Karpas-422 (cell line): ENCODE measurements at regions not wholly inside any gene's neighbourhood (a gene's known extent, or its start where the extent isn't known, plus 50 kb on each side); places are given as distances from the start of the nearest gene placed in this dataset.

Source experiments
- DNase-seq: peaks from one replicate; pipeline ENCODE4 v3.0.0-alpha.2; 2015
- H2AFZ ChIP-seq: fragments of 200-600 bp; sonication (generic); 2 replicates; pipeline ENCODE4 v1.6.1; 2014; ENCODE audit warnings: antibody characterized with exemption, low read length, mixed read lengths
- H3K27ac ChIP-seq: fragments of 200-600 bp; sonication (generic); 2 replicates; pipeline ENCODE4 v1.5.1; 2014; ENCODE audit warnings: mild to moderate bottlenecking, low read length, moderate library complexity
- H3K27me3 ChIP-seq: fragments of 200-600 bp; sonication (generic); 2 replicates; pipeline ENCODE4 v1.6.1; 2014; ENCODE audit warnings: low read length, mixed read lengths
- H3K36me3 ChIP-seq: fragments of 200-600 bp; sonication (generic); 2 replicates; pipeline ENCODE4 v1.6.1; 2014; ENCODE audit warnings: low read length, mixed read lengths; ENCODE audit not compliant: insufficient read depth
- H3K4me1 ChIP-seq: fragments of 200-600 bp; sonication (generic); 2 replicates; pipeline ENCODE4 v1.6.1; 2014; ENCODE audit warnings: mild to moderate bottlenecking, low read length, mixed read lengths
- H3K4me2 ChIP-seq: fragments of 200-600 bp; sonication (generic); 2 replicates; pipeline ENCODE4 v1.6.1; 2014; ENCODE audit warnings: low read length, low read depth, mild to moderate bottlenecking; ENCODE audit not compliant: poor library complexity, severe bottlenecking
- H3K4me3 ChIP-seq: fragments of 200-600 bp; sonication (generic); 2 replicates; pipeline ENCODE4 v1.5.1; 2014; ENCODE audit warnings: mild to moderate bottlenecking, antibody characterized with exemption, low read length, mixed read lengths
- H3K79me2 ChIP-seq: fragments of 200-600 bp; sonication (generic); 2 replicates; pipeline ENCODE4 v1.6.1; 2014; ENCODE audit warnings: mild to moderate bottlenecking, low read length, mixed read lengths
- H3K9ac ChIP-seq: fragments of 200-600 bp; sonication (generic); 2 replicates; pipeline ENCODE4 v1.6.0; 2014; ENCODE audit warnings: low read length
- H3K9me2 ChIP-seq: fragments of 200-600 bp; sonication (generic), shearing (Covaris generic); replicated peaks from 2 replicates; pipeline ENCODE4 v1.6.0; 2014; ENCODE audit warnings: mild to moderate bottlenecking, low read length, moderate library complexity; ENCODE audit not compliant: insufficient read depth
- H3K9me3 ChIP-seq: fragments of 300-700, 200-600 bp; sonication (generic); 2 replicates; pipeline ENCODE4 v1.6.1; 2014; ENCODE audit warnings: low read length, mixed read lengths
- H4K20me1 ChIP-seq: fragments of 200-600 bp; sonication (generic); 2 replicates; pipeline ENCODE4 v1.6.1; 2014; ENCODE audit warnings: mild to moderate bottlenecking, antibody characterized with exemption, low read length, low read depth; ENCODE audit not compliant: insufficient read depth

DNA sequence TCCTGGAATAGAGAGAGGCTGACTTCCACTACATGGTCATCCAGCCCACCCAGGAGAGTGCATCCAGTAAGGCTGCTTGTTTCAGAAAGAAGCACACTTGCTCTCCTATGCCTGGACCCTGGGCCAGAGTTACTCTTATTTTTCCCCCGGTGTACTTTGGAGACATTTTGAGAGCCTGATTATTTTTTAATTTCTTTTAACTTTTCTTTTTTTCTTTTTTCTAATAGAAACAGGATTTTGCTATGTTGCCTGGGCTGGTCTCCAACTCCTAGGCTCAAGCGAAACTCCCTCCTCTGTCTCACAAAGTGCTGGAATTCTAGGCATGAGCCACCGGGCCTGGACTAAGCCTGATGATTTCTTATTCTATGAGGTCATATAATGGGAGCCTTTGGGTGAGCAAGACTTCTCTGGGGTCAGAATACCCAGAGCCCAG lies 62.2 kb downstream of the RPL37A start:
- H3K4me2 ChIP-seq = no peak overlapping the region
- no peak overlapping the region for H3K9ac ChIP-seq
- no peaks in the 10 kb centered on the region for H4K20me1 ChIP-seq
- H3K9me2 ChIP-seq = no peaks in the 10 kb centered on the region
- H3K9me3 ChIP-seq = no peaks in the 10 kb centered on the region
- DNase-seq = no peak
- H2AFZ ChIP-seq = no peak overlapping the region
- H3K4me3 ChIP-seq = no peak overlapping the region
- H3K27ac ChIP-seq = no peak overlapping the region
- H3K27me3 ChIP-seq = no peaks in the 10 kb centered on the region
- H3K4me1 ChIP-seq = peaks cover 13% of the 10 kb centered on the region
- H3K79me2 ChIP-seq = no peaks in the 10 kb centered on the region
- no peaks in the 10 kb centered on the region for H3K36me3 ChIP-seq

DNA sequence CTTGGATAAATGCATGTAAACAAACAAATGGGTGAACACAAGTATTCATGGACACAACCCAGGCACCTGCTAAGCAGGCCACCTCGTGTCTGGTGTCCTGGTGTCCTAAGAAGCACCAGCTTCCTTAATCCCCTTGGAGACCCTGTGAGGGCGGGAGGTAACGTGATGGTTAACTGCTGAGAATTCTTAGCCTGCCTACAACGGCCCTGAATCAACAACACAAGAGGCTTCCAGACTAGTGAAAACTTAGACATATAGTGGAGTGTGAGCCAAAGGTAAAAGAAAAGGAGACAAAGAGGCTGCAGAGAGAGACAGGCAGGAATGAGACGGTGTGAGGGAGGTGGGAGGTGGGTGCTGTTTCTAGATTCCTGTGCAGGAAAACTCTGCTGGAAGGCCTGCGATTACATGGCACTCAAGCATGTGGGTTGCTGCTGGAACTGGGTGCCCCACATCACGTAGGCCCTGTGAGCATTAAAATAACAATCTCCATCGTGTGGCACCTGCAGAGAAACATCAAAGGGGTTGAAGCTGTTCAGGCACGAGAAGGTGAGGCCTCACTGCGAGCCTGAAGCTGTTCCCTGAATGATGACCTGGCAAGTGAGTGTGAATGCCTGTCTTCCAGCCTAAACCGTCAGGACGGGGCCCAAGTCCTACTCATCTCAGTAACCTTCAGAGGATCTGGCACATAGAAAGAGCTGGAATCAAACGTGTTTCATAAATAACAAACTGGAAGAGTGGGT lies 64.2 kb downstream of the RPL37A start:
- Histone ChIP-seq H3K27me3 (no peaks in the 10 kb centered on the region), H3K79me2 (no peaks in the 10 kb centered on the region), H3K9me2 (no peaks in the 10 kb centered on the region), H3K4me1 (peaks cover 5% of the 10 kb centered on the region), H3K27ac (no peak overlapping the region), H3K9ac (no peak overlapping the region), H3K9me3 (no peaks in the 10 kb centered on the region), H2AFZ (no peak overlapping the region), H3K36me3 (no peaks in the 10 kb centered on the region), H3K4me3 (no peak overlapping the region), H3K4me2 (no peak overlapping the region), H4K20me1 (no peaks in the 10 kb centered on the region)
- DNase-seq = no peak

DNA sequence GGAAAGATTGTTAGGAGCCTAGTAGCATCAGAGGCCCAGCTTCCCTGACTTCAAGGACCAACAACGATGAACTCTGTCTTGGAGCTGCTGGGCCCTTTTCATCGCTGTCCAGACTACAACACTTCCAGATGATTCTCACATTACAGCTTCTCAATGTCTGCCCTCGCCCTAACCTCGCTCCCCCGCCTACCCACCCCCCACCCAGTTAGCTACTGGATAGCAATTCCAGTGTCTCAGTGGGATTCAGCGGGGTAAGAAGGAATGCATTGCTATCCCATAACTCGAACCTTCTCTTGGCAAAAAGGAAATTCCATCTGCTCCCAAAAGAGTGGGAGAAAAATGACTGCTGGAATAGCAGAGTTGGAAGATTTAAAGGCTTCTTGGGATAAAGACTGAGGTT lies 65.0 kb downstream of the RPL37A start:
- H3K9ac ChIP-seq = no peak overlapping the region
- no peak overlapping the region for H3K4me2 ChIP-seq
- H3K27me3 ChIP-seq = no peaks in the 10 kb centered on the region
- H3K27ac ChIP-seq = no peak overlapping the region
- H3K9me3 ChIP-seq = no peaks in the 10 kb centered on the region
- H3K4me1 ChIP-seq = no peaks in the 10 kb centered on the region
- no peak for DNase-seq
- H3K4me3 ChIP-seq = no peak overlapping the region
- no peak overlapping the region for H2AFZ ChIP-seq
- no peaks in the 10 kb centered on the region for H3K9me2 ChIP-seq
- no peaks in the 10 kb centered on the region for H4K20me1 ChIP-seq
- no peaks in the 10 kb centered on the region for H3K79me2 ChIP-seq
- no peaks in the 10 kb centered on the region for H3K36me3 ChIP-seq

DNA sequence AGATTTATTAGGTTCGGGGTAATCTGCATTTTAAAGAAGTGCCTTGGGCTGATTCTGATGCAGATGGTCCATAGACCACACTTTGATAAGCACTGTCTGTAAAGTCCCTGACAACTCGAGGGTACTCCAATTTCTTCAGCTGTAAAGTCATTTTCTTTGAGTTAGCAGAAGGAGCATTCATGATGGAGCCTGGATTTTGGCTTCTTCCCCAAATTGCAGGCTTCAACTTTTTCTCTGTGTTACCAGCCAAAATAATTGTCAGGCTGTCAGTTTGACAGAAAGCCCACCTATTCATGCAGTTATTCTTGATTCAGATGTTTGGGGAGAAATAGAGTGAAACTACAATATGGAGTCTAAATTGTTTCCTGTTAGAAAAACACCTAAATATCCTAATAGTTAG lies 66.0 kb downstream of the RPL37A start:
- H3K27ac ChIP-seq = no peak overlapping the region
- no peak for DNase-seq
- H3K9me3 ChIP-seq = no peaks in the 10 kb centered on the region
- H2AFZ ChIP-seq = no peak overlapping the region
- H3K9ac ChIP-seq = no peak overlapping the region
- no peaks in the 10 kb centered on the region for H3K36me3 ChIP-seq
- no peaks in the 10 kb centered on the region for H3K79me2 ChIP-seq
- H4K20me1 ChIP-seq = no peaks in the 10 kb centered on the region
- H3K4me1 ChIP-seq = no peaks in the 10 kb centered on the region
- no peaks in the 10 kb centered on the region for H3K9me2 ChIP-seq
- H3K27me3 ChIP-seq = no peaks in the 10 kb centered on the region
- no peak overlapping the region for H3K4me2 ChIP-seq
- no peak overlapping the region for H3K4me3 ChIP-seq

DNA sequence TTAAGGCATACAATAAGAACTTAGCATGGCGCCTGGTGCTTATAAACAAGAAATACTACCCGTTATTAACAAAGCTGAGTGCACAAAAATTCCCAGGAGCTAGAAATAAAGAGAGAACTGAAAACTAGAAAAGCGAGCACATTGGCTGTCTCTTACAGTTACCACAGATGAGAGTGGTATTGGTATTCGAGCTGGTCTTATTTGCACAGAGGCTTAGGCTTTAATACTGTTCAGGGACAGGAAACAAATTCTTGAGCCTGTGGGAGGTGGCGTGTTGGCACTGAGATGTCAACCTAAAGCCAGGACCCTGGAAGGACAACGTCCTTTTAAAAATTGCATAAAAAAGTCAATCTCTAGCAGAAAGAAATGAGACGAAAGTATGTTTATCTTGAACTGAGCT lies 67.3 kb upstream of the IGFBP2 start:
- no peaks in the 10 kb centered on the region for H4K20me1 ChIP-seq
- H3K79me2 ChIP-seq = no peaks in the 10 kb centered on the region
- no peak overlapping the region for H3K4me3 ChIP-seq
- no peaks in the 10 kb centered on the region for H3K27me3 ChIP-seq
- H3K36me3 ChIP-seq = no peaks in the 10 kb centered on the region
- no peak overlapping the region for H2AFZ ChIP-seq
- no peaks in the 10 kb centered on the region for H3K9me3 ChIP-seq
- H3K27ac ChIP-seq = no peak overlapping the region
- DNase-seq = no peak
- H3K9ac ChIP-seq = no peak overlapping the region
- H3K4me1 ChIP-seq = no peaks in the 10 kb centered on the region
- H3K4me2 ChIP-seq = no peak overlapping the region
- H3K9me2 ChIP-seq = no peaks in the 10 kb centered on the region

DNA sequence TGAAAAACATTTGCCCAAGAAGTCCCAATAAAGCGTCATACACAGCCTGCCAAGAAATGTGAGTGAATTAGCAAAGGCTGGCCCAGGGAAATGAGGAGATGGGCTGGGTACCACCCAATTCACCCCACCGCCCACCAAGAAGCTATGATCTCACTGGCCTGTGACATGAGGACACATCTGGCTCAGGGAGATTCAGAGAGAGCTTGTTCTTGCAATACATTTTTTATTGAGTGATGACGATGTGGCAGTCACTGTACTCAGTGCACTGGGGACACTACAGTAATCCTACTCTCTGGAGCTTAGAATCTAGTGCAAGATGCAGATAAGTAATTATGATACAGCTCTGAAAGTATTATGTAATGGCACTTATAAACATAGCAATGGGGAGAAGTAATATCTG lies 64.6 kb upstream of the IGFBP2 start:
- no peak overlapping the region for H3K4me2 ChIP-seq
- H3K27me3 ChIP-seq = no peaks in the 10 kb centered on the region
- no peak overlapping the region for H3K27ac ChIP-seq
- DNase-seq = no peak
- H3K9ac ChIP-seq = no peak overlapping the region
- H4K20me1 ChIP-seq = no peaks in the 10 kb centered on the region
- no peak overlapping the region for H3K4me3 ChIP-seq
- H3K36me3 ChIP-seq = no peaks in the 10 kb centered on the region
- H2AFZ ChIP-seq = no peak overlapping the region
- H3K9me2 ChIP-seq = no peaks in the 10 kb centered on the region
- H3K4me1 ChIP-seq = no peaks in the 10 kb centered on the region
- H3K9me3 ChIP-seq = peaks cover 5% of the 10 kb centered on the region; the same call in 1 of the 2 replicates
- H3K79me2 ChIP-seq = no peaks in the 10 kb centered on the region

DNA sequence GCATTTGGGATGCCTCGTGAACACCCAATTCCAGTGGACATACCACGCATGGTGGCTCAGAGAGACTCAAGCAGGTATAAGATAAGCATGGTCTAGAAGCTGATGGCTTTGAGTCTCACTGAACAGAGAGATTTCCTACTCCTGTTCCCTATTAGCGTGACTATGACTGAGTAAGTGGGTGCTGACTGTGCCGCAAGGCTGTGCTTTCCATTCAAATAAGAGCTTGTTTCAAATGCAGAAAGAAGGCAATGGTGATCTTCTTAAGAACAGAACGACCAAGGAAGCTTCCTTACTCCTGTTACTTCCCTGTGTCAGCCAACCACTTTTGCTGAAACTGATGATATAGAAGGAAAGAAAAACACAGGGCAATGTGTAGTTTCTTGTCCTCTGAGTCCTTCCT lies 63.5 kb upstream of the IGFBP2 start:
- no peak overlapping the region for H3K9ac ChIP-seq
- no peak overlapping the region for H3K4me3 ChIP-seq
- H3K27ac ChIP-seq = no peak overlapping the region
- H3K9me2 ChIP-seq = no peaks in the 10 kb centered on the region
- H4K20me1 ChIP-seq = no peaks in the 10 kb centered on the region
- H3K9me3 ChIP-seq = peaks cover 5% of the 10 kb centered on the region; the same call in 1 of the 2 replicates
- H3K79me2 ChIP-seq = no peaks in the 10 kb centered on the region
- no peak overlapping the region for H3K4me2 ChIP-seq
- DNase-seq = no peak
- no peaks in the 10 kb centered on the region for H3K27me3 ChIP-seq
- no peak overlapping the region for H2AFZ ChIP-seq
- no peaks in the 10 kb centered on the region for H3K36me3 ChIP-seq
- no peaks in the 10 kb centered on the region for H3K4me1 ChIP-seq

DNA sequence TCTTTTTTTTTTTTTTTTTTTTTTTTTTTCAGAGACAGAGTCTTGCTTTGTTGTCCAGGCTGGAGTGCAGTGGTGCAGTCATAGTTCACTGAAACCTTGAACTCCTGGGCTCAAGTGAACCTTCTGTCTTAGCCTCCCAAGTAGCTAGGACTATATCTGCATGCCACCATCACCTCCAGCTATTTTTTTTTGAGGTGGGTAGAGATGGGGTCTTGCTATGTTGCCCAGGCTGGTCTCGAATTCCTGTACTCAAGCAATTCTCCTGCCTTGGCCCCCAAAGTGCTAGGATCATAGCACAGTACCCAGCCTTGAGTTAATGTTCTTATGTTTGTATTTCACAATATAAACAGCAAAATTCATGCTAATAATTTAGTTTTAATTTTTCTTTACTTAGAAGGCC lies 62.9 kb upstream of the IGFBP2 start:
- Histone ChIP-seq H3K27me3 (no peaks in the 10 kb centered on the region), H3K9ac (no peak overlapping the region), H3K4me1 (no peaks in the 10 kb centered on the region), H3K4me2 (no peak overlapping the region), H3K36me3 (no peaks in the 10 kb centered on the region), H3K79me2 (no peaks in the 10 kb centered on the region), H3K4me3 (no peak overlapping the region), H3K9me3 (peaks cover 5% of the 10 kb centered on the region; the same call in 1 of the 2 replicates), H4K20me1 (no peaks in the 10 kb centered on the region), H2AFZ (no peak overlapping the region), H3K27ac (no peak overlapping the region), H3K9me2 (no peaks in the 10 kb centered on the region)
- no peak for DNase-seq
